ENCODE measurements at regions not wholly inside any gene's neighbourhood (a gene's known extent, or its start where the extent isn't known, plus 50 kb on each side); places are given as distances from the start of the nearest gene placed in this dataset.
"Not testable (repeated sequence)": the region's sequence is repeated elsewhere in the genome, so short reads cannot be mapped to it uniquely, and the experiment has no call there.

- Mint-ChIP-seq H3K9me3 (peaks cover 0 to 34% (median 11%) of the 10 kb centered on the region in 8 donors), H3K36me3 (no peaks in the 10 kb centered on the region), H3K4me1 (no peaks in the 10 kb centered on the region), H3K4me3 (no peak overlapping the region), H3K27ac (no peak overlapping the region), H3K27me3 (no peaks in the 10 kb centered on the region)
- H3K36me3 ChIP-seq (ENCODE audit: insufficient read depth, low read length) = no peaks in the 10 kb centered on the region
- no peaks in the 10 kb centered on the region for H3K4me1 ChIP-seq (ENCODE audit: insufficient read depth, low read length)
- ChIA-PET POLR2A (ENCODE audit: partially characterized antibody) (no interaction called here), CTCF (ENCODE audit: partially characterized antibody) (no interaction called here)
- H3K27ac ChIP-seq (ENCODE audit: low read depth, low read length) = no peak overlapping the region
- no peaks in the 10 kb centered on the region for H3K27me3 ChIP-seq (ENCODE audit: insufficient read depth, low read length)
- no peak overlapping the region for H3K4me3 ChIP-seq (ENCODE audit: low read length in 2 of 2)
- DNase-seq = no peak
- intact Hi-C loops (cut with micrococcal nuclease) = no loop called here
- no peaks in the 10 kb centered on the region for H3K9me3 ChIP-seq (ENCODE audit: control insufficient read depth in 1 of 2, low read length in 2 of 2)
Measured at GRCh38 chr22:34395370-34395769, 475.1 kb upstream of the LARGE1 start.

GRCh38 chr22:34403667-34404066 lies 483.4 kb upstream of the LARGE1 start:
- Mint-ChIP-seq H3K4me3 (no peak overlapping the region), H3K9me3 (peaks cover 0 to 18% (median 5%) of the 10 kb centered on the region in 8 donors), H3K27ac (no peak overlapping the region), H3K36me3 (no peaks in the 10 kb centered on the region), H3K4me1 (no peaks in the 10 kb centered on the region), H3K27me3 (no peaks in the 10 kb centered on the region)
- Histone ChIP-seq H3K36me3 (ENCODE audit: insufficient read depth, low read length) (no peaks in the 10 kb centered on the region), H3K27ac (ENCODE audit: low read depth, low read length) (no peak overlapping the region), H3K27me3 (ENCODE audit: insufficient read depth, low read length) (no peaks in the 10 kb centered on the region), H3K4me1 (ENCODE audit: insufficient read depth, low read length) (no peaks in the 10 kb centered on the region), H3K4me3 (ENCODE audit: low read length in 2 of 2) (no peak overlapping the region), H3K9me3 (ENCODE audit: control insufficient read depth in 1 of 2, low read length in 2 of 2) (no peaks in the 10 kb centered on the region)
- POLR2A ChIA-PET (ENCODE audit: partially characterized antibody) = no interaction called here
- intact Hi-C loops (cut with micrococcal nuclease) = no loop called here
- CTCF ChIA-PET (ENCODE audit: partially characterized antibody) = no interaction called here
- no peak for DNase-seq

GRCh38 chr22:34410111-34410510 lies 489.8 kb upstream of the LARGE1 start:
- H3K36me3 ChIP-seq (ENCODE audit: insufficient read depth, low read length) = no peaks in the 10 kb centered on the region
- intact Hi-C loops (cut with micrococcal nuclease) = no loop called here
- no peak overlapping the region for H3K27ac ChIP-seq (ENCODE audit: low read depth, low read length)
- no peaks in the 10 kb centered on the region for H3K4me1 ChIP-seq (ENCODE audit: insufficient read depth, low read length)
- no peaks in the 10 kb centered on the region for H3K27me3 ChIP-seq (ENCODE audit: insufficient read depth, low read length)
- no peaks in the 10 kb centered on the region for H3K4me1 Mint-ChIP-seq
- H3K9me3 Mint-ChIP-seq = peaks cover 0 to 7% (median 3%) of the 10 kb centered on the region in 8 donors
- ChIA-PET CTCF (ENCODE audit: partially characterized antibody) (no interaction called here), POLR2A (ENCODE audit: partially characterized antibody) (no interaction called here)
- no peak overlapping the region for H3K27ac Mint-ChIP-seq
- H3K4me3 Mint-ChIP-seq = no peak overlapping the region
- DNase-seq = no peak
- no peaks in the 10 kb centered on the region for H3K27me3 Mint-ChIP-seq
- no peaks in the 10 kb centered on the region for H3K36me3 Mint-ChIP-seq
- H3K4me3 ChIP-seq (ENCODE audit: low read length in 2 of 2) = no peak overlapping the region
- no peaks in the 10 kb centered on the region for H3K9me3 ChIP-seq (ENCODE audit: control insufficient read depth in 1 of 2, low read length in 2 of 2)

GRCh38 chr22:34414467-34415440 lies 494.5 kb upstream of the LARGE1 start:
- no peaks in the 10 kb centered on the region for H3K36me3 ChIP-seq (ENCODE audit: insufficient read depth, low read length)
- H3K4me1 ChIP-seq (ENCODE audit: insufficient read depth, low read length) = no peaks in the 10 kb centered on the region
- no peak for DNase-seq
- no peak overlapping the region for H3K27ac ChIP-seq (ENCODE audit: low read depth, low read length)
- intact Hi-C loops (cut with micrococcal nuclease) = no loop called here
- Mint-ChIP-seq H3K4me3 (no peak overlapping the region), H3K27ac (no peak overlapping the region), H3K9me3 (peaks cover 0 to 14% (median 5%) of the 10 kb centered on the region in 8 donors), H3K36me3 (no peaks in the 10 kb centered on the region), H3K4me1 (no peaks in the 10 kb centered on the region), H3K27me3 (no peaks in the 10 kb centered on the region)
- no peaks in the 10 kb centered on the region for H3K27me3 ChIP-seq (ENCODE audit: insufficient read depth, low read length)
- no peaks in the 10 kb centered on the region for H3K9me3 ChIP-seq (ENCODE audit: control insufficient read depth in 1 of 2, low read length in 2 of 2)
- H3K4me3 ChIP-seq (ENCODE audit: low read length in 2 of 2) = no peak overlapping the region
- POLR2A ChIA-PET (ENCODE audit: partially characterized antibody) = no interaction called here
- CTCF ChIA-PET (ENCODE audit: partially characterized antibody) = no interaction called here

- H3K36me3 ChIP-seq (ENCODE audit: insufficient read depth, low read length) = no peaks in the 10 kb centered on the region
- no peak overlapping the region for H3K4me3 Mint-ChIP-seq
- no peak overlapping the region for H3K27ac Mint-ChIP-seq
- no peak overlapping the region for H3K27ac ChIP-seq (ENCODE audit: low read depth, low read length)
- H3K4me1 ChIP-seq (ENCODE audit: insufficient read depth, low read length) = no peaks in the 10 kb centered on the region
- H3K36me3 Mint-ChIP-seq = no peaks in the 10 kb centered on the region
- no peaks in the 10 kb centered on the region for H3K4me1 Mint-ChIP-seq
- no peak for DNase-seq
- H3K4me3 ChIP-seq (ENCODE audit: low read length in 2 of 2) = no peak overlapping the region
- POLR2A ChIA-PET (ENCODE audit: partially characterized antibody) = no interaction called here
- H3K27me3 ChIP-seq (ENCODE audit: insufficient read depth, low read length) = no peaks in the 10 kb centered on the region
- H3K9me3 ChIP-seq (ENCODE audit: control insufficient read depth in 1 of 2, low read length in 2 of 2) = no peaks in the 10 kb centered on the region
- H3K27me3 Mint-ChIP-seq = no peaks in the 10 kb centered on the region
- intact Hi-C loops (cut with micrococcal nuclease) = no loop called here
- CTCF ChIA-PET (ENCODE audit: partially characterized antibody) = no interaction called here
- peaks cover 0 to 14% (median 4%) of the 10 kb centered on the region in 8 donors for H3K9me3 Mint-ChIP-seq
Measured at GRCh38 chr22:34416022-34416860, 496.0 kb upstream of the LARGE1 start.

GRCh38 chr22:34422948-34423347 lies 502.7 kb upstream of the LARGE1 start:
- not testable (repeated sequence) for H3K27ac Mint-ChIP-seq

GRCh38 chr22:34427436-34427835 lies 507.2 kb upstream of the LARGE1 start:
- Histone ChIP-seq H3K27me3 (ENCODE audit: insufficient read depth, low read length) (no peaks in the 10 kb centered on the region), H3K27ac (ENCODE audit: low read depth, low read length) (no peak overlapping the region), H3K4me1 (ENCODE audit: insufficient read depth, low read length) (no peaks in the 10 kb centered on the region), H3K9me3 (ENCODE audit: control insufficient read depth in 1 of 2, low read length in 2 of 2) (no peaks in the 10 kb centered on the region), H3K4me3 (ENCODE audit: low read length in 2 of 2) (no peak overlapping the region), H3K36me3 (ENCODE audit: insufficient read depth, low read length) (no peaks in the 10 kb centered on the region)
- Mint-ChIP-seq H3K36me3 (no peaks in the 10 kb centered on the region), H3K27ac (no peak overlapping the region), H3K4me3 (no peak overlapping the region), H3K27me3 (no peaks in the 10 kb centered on the region), H3K9me3 (peaks cover 2 to 15% (median 6%) of the 10 kb centered on the region in 8 donors), H3K4me1 (no peaks in the 10 kb centered on the region)
- POLR2A ChIA-PET (ENCODE audit: partially characterized antibody) = no interaction called here
- CTCF ChIA-PET (ENCODE audit: partially characterized antibody) = interaction anchor here (1.3 kb wide), 1 partner anchor 9 kb away, joined by 3 read pairs; no protein-coding TSS in a partner anchor
- intact Hi-C loops (cut with micrococcal nuclease) = no loop called here
- no peak for DNase-seq

More at GRCh38 chr22:34422948-34423347, 502.7 kb upstream of the LARGE1 start:
- H3K27ac ChIP-seq (ENCODE audit: low read depth, low read length); CTCF ChIA-PET (ENCODE audit: partially characterized antibody); H3K4me3 Mint-ChIP-seq; H3K9me3 ChIP-seq (ENCODE audit: control insufficient read depth in 1 of 2, low read length in 2 of 2); H3K27me3 Mint-ChIP-seq; H3K36me3 Mint-ChIP-seq; H3K4me1 Mint-ChIP-seq; intact Hi-C loops (cut with micrococcal nuclease); H3K4me3 ChIP-seq (ENCODE audit: low read length in 2 of 2); H3K27me3 ChIP-seq (ENCODE audit: insufficient read depth, low read length); DNase-seq; H3K36me3 ChIP-seq (ENCODE audit: insufficient read depth, low read length); POLR2A ChIA-PET (ENCODE audit: partially characterized antibody); H3K4me1 ChIP-seq (ENCODE audit: insufficient read depth, low read length): not testable (repeated sequence)
- H3K9me3 Mint-ChIP-seq = peaks cover 2 to 13% (median 6%) of the 10 kb centered on the region in 8 donors

Data from CD4-positive, alpha-beta memory T cell (primary cell).